MCF 10A (cell line): ENCODE measurements at regions not wholly inside any gene's neighbourhood (a gene's known extent, or its start where the extent isn't known, plus 50 kb on each side); places are given as distances from the start of the nearest gene placed in this dataset.
A peak's percentile ranks its signal among the peaks of the same experiment; 100 is the strongest.

Source experiments
- BruUV-seq: library from RNA; stranded (reverse); fragments of 400-500 nt; replicated peaks from 2 replicates; lab custom pipeline; 2021; lab: Mats Ljungman, UMichigan
- CTCF ChIA-PET: fragments of 300-600 bp; sonication (Branson Sonifier 250); formaldehyde crosslinking; extraction: SDS; loops from one replicate; lab custom pipeline; 2021; ENCODE audit warnings: antibody characterized with exemption, inconsistent platforms; lab: Yijun Ruan, JAX
- POLR2A ChIA-PET: fragments of 300-600, 350-650 bp; sonication (Branson Sonifier 250); formaldehyde crosslinking; extraction: SDS; loops from one replicate; lab custom pipeline; 2020; ENCODE audit warnings: antibody characterized with exemption, inconsistent platforms; lab: Yijun Ruan, JAX
- DNase-seq: peaks from one replicate; pipeline ENCODE4 v3.0.0-alpha.2; 2018; ENCODE audit not compliant: unreplicated experiment
- H3K27ac Mint-ChIP-seq: one replicate; pipeline ENCODE4 v1.8.0; 2022; ENCODE audit warnings: mild to moderate bottlenecking, low read depth, mixed read lengths; ENCODE audit not compliant: unreplicated experiment
- H3K27me3 Mint-ChIP-seq: one replicate; pipeline ENCODE4 v1.8.0; 2022; ENCODE audit warnings: mixed read lengths; ENCODE audit not compliant: insufficient read depth, unreplicated experiment
- H3K36me3 Mint-ChIP-seq: one replicate; pipeline ENCODE4 v1.8.0; 2022; ENCODE audit warnings: mild to moderate bottlenecking, moderate library complexity, mixed read lengths; ENCODE audit not compliant: insufficient read depth, unreplicated experiment
- H3K4me1 Mint-ChIP-seq: one replicate; pipeline ENCODE4 v1.8.0; 2022; ENCODE audit warnings: mixed read lengths; ENCODE audit not compliant: insufficient read depth, unreplicated experiment
- H3K4me3 Mint-ChIP-seq: one replicate; pipeline ENCODE4 v1.8.0; 2022; ENCODE audit warnings: mild to moderate bottlenecking, moderate library complexity, mixed read lengths; ENCODE audit not compliant: unreplicated experiment
- H3K9me3 Mint-ChIP-seq: one replicate; pipeline ENCODE4 v1.8.0; 2022; ENCODE audit warnings: mixed read lengths; ENCODE audit not compliant: unreplicated experiment
- intact Hi-C: fragments of 100-400 bp; cut with micrococcal nuclease; formaldehyde crosslinking; loops from 2 replicates; pipeline ENCODE4 v1.14.1; 2022
- TF ChIP-seq, protein P1 (sequence below): fragments of 200-600 bp; IDR thresholded peaks from one replicate; pipeline ENCODE4 v1.8.0; 2022; ENCODE audit warnings: antibody characterized with exemption, mild to moderate bottlenecking; ENCODE audit not compliant: unreplicated experiment

- H3K9me3 Mint-ChIP-seq, result no peaks in the 10 kb centered on the region
- CTCF ChIA-PET, result interaction anchor here (0.5 to 0.7 kb wide), 4 partner anchors 15 to 563 kb away, joined by 3 to 5 read pairs (median 4); no protein-coding TSS in a partner anchor
- H3K27me3 Mint-ChIP-seq, result no peaks in the 10 kb centered on the region
- H3K4me1 Mint-ChIP-seq, result peaks cover 9% of the 10 kb centered on the region
- intact Hi-C loops, result no loop called here
- no peak for DNase-seq
- H3K4me3 Mint-ChIP-seq, result no peak overlapping the region
- no peaks in the 10 kb centered on the region for H3K36me3 Mint-ChIP-seq
- BruUV-seq, result no TSS peak
- POLR2A ChIA-PET, result interaction anchor here (0.8 to 1.1 kb wide), 2 partner anchors 29 to 40 kb away, joined by 3 read pairs; no protein-coding TSS in a partner anchor
- H3K27ac Mint-ChIP-seq, result no peak overlapping the region
- TF ChIP-seq, protein P1, sequence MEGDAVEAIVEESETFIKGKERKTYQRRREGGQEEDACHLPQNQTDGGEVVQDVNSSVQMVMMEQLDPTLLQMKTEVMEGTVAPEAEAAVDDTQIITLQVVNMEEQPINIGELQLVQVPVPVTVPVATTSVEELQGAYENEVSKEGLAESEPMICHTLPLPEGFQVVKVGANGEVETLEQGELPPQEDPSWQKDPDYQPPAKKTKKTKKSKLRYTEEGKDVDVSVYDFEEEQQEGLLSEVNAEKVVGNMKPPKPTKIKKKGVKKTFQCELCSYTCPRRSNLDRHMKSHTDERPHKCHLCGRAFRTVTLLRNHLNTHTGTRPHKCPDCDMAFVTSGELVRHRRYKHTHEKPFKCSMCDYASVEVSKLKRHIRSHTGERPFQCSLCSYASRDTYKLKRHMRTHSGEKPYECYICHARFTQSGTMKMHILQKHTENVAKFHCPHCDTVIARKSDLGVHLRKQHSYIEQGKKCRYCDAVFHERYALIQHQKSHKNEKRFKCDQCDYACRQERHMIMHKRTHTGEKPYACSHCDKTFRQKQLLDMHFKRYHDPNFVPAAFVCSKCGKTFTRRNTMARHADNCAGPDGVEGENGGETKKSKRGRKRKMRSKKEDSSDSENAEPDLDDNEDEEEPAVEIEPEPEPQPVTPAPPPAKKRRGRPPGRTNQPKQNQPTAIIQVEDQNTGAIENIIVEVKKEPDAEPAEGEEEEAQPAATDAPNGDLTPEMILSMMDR, result no peak
These were observed 143.7 kb upstream of the ARHGAP42 start for GRCh38 chr11:100543386-100543785.

- Mint-ChIP-seq H3K4me1 (peaks cover 9% of the 10 kb centered on the region), H3K4me3 (no peak overlapping the region), H3K27me3 (no peaks in the 10 kb centered on the region), H3K36me3 (no peaks in the 10 kb centered on the region), H3K27ac (no peak overlapping the region), H3K9me3 (no peaks in the 10 kb centered on the region)
- POLR2A ChIA-PET, result interaction anchor here (0.5 to 1.1 kb wide), 3 partner anchors 14 to 399 kb away, joined by 3 to 4 read pairs (median 3); no protein-coding TSS in a partner anchor
- intact Hi-C loops, result no loop called here
- no TSS peak for BruUV-seq
- no peak for DNase-seq
- TF ChIP-seq, protein P1, result no peak
- CTCF ChIA-PET, result interaction anchor here (0.5 kb wide), 1 partner anchor 31 kb away, joined by 3 read pairs; no protein-coding TSS in a partner anchor
These were observed 141.5 kb upstream of the ARHGAP42 start for GRCh38 chr11:100545556-100545955.

GRCh38 chr11:100545970-100546369 is 141.1 kb upstream of the ARHGAP42 start:
- H3K4me3 Mint-ChIP-seq, result no peak overlapping the region
- no TSS peak for BruUV-seq
- ChIA-PET POLR2A (interaction anchor here (0.6 to 1.1 kb wide), 2 partner anchors 14 to 399 kb away, joined by 3 read pairs; no protein-coding TSS in a partner anchor), CTCF (interaction anchor here (0.6 to 0.7 kb wide), 2 partner anchors 399 to 1932 kb away, joined by 4 read pairs; no protein-coding TSS in a partner anchor)
- peaks cover 9% of the 10 kb centered on the region for H3K4me1 Mint-ChIP-seq
- no peaks in the 10 kb centered on the region for H3K27me3 Mint-ChIP-seq
- no peak for DNase-seq
- intact Hi-C loops, result no loop called here
- TF ChIP-seq, protein P1, result no peak
- no peaks in the 10 kb centered on the region for H3K36me3 Mint-ChIP-seq
- H3K27ac Mint-ChIP-seq, result peak overlapping the region; percentile 77
- H3K9me3 Mint-ChIP-seq, result no peaks in the 10 kb centered on the region

- TF ChIP-seq, protein P1, result no peak
- peak; percentile 89 for DNase-seq
- ChIA-PET CTCF (interaction anchor here (0.6 to 0.7 kb wide), 2 partner anchors 400 to 1932 kb away, joined by 4 read pairs; no protein-coding TSS in a partner anchor), POLR2A (interaction anchor here (1.1 kb wide), 1 partner anchor 13 kb away, joined by 3 read pairs; no protein-coding TSS in a partner anchor)
- no peaks in the 10 kb centered on the region for H3K9me3 Mint-ChIP-seq
- intact Hi-C loops, result no loop called here
- H3K27ac Mint-ChIP-seq, result peak overlapping the region; percentile 77
- BruUV-seq, result no TSS peak
- peaks cover 9% of the 10 kb centered on the region for H3K4me1 Mint-ChIP-seq
- H3K27me3 Mint-ChIP-seq, result no peaks in the 10 kb centered on the region
- H3K36me3 Mint-ChIP-seq, result no peaks in the 10 kb centered on the region
- H3K4me3 Mint-ChIP-seq, result no peak overlapping the region
These were observed 140.4 kb upstream of the ARHGAP42 start for GRCh38 chr11:100546714-100547113.
